Inflammatory macrophage treated with lipopolysaccharide for 1 hour (primary cell): ENCODE measurements at regions not wholly inside any gene's neighbourhood (a gene's known extent, or its start where the extent isn't known, plus 50 kb on each side); places are given as distances from the start of the nearest gene placed in this dataset.

Source experiments
- DNase-seq, 2 donors: peaks; one replicate each; pipeline ENCODE4 v3.0.0-alpha.2; 2020 to 2022

DNA sequence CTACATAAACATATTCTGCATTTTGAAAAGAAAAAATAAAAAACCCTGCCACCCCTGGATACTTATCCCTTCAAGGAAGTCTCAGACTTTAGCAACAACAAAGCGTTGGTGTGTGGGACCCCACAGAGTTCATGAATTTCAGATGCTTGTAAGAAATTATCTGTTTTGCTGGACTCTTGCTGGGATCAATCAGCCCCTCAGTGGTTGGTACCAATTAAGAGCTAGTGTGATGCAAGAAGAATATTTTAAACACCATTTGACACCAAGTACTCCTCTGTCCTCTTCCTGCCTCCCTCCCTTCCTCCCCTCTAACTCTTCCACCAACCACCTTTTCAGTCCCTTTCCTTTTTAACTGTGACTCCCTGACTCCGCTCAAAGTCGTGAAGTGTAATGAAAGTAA lies 51.5 kb downstream of the SST start:
- DNase-seq = no peak

DNA sequence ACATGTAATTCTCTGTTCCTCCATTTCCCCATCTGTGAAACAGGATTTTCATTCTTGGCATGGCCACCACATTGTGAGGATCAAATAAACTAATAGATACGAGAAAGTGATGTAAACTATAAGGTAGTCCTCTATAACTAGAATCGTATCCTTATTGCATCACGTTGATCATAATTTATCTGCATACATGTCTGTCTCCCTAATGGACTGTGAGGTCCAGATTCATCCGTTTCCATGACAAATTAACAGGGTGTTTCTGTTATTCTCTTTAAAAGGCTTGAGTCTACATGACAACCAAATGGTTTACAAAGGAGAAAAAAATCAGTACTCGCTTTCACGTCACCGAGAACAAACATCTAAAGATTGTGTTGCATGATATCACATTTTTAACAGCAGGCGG lies 53.0 kb downstream of the SST start:
- no peak for DNase-seq

DNA sequence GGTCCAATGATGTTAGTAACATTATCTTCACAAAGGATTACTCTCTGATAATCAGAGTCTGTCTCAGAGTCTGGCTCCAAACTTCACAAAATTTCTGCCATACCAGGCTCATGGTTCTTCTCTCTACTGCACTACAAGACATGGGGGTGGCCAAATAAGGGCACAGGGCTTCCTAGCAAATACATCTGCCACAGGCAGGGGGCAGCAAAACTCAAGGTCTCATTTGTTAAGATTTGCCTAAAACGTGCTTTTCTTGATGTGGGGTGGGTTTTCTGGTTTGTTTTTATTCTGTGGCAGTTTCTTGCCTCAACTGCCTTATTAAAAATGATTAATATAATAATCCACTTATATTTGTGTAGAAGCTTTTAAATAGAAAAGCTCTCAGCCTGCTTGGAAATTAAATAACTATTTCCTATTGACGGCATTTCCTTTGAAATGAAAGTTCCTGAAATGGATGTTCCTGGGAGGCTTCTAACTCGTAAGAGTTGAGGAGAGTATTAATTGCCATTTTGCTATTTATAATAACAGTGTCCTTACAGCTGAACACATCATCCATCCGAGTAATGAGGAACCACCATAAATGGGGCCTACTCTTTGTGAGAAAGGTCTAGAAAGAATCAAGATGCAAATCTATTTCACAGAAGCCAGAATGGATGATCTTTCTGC lies 53.8 kb downstream of the SST start:
- DNase-seq = peak; percentile 29 to 72

DNA sequence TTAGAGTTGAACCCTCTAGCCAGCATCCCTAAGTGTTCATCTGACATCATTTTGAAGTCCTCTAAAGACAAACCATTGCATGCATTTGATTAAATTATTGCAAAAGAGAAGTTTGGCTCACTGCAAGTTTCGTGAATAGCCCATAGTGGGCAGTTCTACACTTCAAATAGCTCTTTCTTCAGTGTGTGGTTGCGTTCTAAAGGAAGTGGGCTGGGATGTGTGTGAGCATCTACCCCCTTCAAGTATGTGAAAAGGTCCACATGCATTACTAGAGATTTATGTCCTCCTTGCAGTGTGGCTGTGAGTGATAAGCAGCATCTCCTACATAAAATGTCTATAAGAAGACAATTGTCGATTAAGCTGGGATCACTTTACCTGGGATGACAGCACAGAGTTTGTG lies 54.6 kb downstream of the SST start:
- DNase-seq = no peak

DNA sequence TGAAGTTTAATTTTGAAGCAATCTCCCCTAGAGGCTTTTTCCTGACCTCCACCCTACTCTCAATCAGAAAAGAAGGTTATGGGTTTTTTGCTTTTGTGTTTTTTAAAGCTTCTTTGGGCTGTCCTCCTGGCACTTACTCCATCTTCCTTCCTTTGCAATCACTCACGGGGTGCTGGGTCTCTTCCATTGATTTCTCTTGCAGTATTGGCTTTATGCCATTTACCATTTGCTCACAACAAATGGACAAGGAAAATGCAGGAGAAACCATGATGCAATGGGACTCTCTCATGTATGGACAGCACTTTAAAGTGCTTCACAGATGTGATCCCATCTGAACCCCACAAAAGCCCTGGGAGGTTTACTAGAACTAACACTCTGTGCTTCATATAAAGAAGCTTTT lies 57.5 kb downstream of the SST start:
- DNase-seq = no peak

DNA sequence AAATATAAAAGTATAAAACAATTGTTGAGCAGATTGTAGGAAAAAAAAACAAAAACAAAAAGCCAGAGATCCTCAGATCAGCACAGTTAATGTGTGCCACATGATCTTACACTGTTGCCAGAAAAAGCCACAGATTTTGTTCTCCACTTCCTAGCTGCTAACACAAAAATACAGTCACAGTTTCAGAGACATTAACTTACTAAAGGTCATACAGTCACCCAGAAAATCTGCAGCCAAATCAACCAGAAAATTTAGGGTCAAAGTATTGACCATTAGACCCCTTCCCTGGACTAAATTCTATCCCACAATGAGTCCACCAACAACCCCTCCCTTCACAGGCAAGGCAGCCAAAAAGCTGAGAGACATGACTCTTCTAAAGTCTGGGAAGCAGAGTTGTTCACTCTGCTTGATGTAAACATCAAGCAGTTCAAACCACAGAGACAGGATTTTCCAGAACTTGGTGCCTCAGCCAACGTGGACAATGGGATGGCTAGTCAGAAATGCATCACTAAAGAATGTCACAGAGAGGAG lies 59.1 kb downstream of the SST start:
- no peak for DNase-seq

DNA sequence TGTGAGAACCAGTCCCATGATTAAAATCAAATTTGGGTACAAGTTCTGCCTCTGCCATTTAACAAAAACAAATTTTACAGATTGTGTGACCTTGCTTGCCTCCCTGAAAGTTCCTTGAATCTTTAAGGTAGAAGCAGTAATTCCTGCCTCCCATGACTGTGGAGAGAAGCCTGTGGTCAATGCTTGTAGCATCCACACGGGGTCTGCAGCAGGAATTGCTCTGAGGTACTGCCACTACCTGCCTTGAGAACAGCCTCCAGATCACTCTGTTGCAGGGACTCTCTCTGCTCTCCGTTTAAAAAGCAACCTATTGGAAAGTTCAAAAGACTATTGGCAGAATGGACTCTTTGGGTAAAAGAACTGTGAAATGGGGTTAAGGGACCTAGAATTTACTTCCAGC lies 75.9 kb downstream of the SST start:
- DNase-seq = no peak

DNA sequence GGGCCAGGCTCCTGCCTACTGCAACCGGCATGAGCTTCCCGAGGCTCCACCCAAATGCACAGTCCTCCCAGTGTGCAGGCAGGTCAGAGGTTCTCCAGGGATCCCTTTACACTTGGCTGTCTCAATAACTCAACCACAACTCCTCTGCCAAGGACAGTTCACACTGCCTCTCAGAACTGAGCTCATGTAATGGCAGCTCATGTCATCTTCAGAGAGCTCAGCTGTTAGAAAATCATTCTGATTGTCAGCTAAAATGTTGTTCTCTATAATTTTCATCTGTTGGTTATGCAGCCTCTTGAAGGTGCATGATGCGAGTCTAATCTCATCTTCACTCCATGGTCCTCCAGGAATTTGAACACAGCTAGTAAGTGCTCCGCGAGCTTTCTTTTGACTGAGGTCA lies 76.7 kb downstream of the SST start:
- DNase-seq = no peak

DNA sequence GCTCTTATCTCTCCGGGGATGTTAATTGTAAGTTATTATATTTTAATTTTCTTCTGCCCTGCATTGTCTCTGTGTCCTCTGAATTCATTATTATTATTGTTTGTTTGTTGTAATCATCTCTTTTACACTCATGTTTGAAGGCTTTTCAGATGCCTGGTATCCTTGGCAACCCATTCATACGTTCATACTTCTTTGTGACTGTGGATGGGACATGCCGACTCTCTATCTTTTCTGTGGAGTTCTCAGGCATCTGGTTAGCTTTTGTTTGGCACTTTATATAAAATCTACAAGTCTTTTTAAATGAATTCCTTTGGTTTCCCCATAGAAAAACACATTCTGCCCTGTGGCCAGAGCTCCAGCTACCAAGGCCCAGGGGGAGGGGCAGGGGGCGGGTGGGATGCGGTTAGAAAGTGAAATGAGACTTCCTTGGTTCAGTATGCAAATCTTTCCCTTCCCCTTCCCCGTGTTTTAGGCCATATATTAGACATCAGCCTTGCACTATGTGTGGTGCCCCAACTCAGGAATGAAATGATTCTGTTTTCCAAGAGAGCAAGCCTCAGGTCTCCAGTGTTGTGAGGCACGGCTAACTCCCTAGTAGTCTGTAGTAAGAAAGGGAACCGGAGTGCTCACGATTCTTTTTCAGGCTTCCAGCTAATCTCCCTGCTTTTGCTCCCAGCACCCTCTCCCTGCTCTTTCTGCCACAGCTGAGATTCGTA lies 79.2 kb downstream of the SST start:
- DNase-seq = no peak

DNA sequence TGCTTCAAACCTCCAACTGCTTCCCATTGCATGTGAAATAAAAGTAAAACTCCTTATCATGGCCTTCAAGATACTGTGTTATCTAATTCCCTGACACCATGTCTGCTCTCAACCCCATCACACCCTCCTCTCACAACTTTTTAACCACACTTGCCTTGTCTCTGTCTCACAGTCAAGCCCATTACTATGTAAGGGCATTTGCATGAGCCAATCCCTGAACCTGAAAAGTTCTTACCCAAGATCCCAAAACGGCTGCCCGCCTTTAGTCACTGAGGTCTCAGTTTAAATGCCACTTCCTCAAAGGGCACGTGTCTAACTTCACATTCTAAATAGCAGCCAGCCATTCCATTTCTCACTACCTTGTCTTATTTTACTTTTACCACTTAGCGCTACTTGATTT lies 83.1 kb downstream of the SST start:
- DNase-seq = peak in 1 of 2 donors; percentile 4

DNA sequence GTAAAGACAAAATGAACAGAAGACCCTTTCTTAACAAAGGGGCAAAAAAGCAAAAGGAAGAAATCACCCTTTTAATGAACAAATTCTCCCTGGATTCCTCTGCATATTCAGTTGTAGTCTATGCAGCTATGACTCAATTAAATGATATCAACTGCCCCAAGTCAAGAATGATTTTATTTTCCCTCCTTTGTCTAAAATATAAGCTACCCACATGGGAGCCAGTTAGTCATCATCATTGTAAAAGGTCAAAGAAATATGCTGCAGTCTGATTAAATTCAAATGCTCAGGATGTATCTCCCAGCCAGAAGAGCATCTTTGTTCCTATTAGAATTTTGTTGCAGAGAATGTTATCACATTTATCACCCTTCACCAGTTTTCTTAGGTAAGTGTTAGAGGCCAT lies 84.0 kb downstream of the SST start:
- no peak for DNase-seq

DNA sequence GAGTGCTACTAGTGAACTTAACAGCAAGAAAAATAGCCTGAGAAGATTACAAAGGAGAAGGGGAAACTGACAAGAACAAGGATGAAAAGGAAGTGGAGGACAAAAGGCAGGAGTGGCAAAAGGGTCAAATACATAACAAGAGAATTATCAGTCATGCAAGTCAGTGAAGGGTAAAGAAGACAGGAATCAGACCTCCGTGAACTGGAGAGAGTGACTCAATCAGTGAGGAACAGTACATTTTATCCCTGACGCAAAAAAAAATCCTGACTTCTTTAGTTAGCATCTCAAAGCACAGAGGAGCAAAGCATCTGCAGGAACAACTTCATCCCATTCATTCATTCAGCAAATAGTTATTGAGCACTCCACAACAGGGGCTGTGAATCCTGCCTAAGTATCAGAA lies 97.8 kb downstream of the SST start:
- DNase-seq = no peak

DNA sequence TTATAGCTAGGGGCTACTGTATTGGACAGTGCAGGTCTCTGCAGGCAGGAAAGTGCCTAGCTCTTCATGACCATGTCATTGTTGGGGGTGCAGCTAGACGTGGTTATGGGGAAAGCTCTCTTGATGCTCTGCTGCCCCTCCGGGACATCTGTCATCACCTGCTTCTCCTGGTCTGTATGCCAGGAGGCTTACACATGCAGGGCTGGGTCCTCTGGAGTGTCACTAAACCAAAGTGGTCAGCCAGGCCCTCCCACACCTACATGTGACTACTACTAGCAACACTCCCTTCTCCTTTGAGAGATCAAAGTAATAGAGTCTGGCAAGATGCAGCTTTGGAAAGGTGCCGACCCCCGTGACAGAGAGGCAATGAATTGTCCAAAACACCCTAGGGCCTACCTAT lies 98.5 kb downstream of the SST start:
- no peak for DNase-seq

DNA sequence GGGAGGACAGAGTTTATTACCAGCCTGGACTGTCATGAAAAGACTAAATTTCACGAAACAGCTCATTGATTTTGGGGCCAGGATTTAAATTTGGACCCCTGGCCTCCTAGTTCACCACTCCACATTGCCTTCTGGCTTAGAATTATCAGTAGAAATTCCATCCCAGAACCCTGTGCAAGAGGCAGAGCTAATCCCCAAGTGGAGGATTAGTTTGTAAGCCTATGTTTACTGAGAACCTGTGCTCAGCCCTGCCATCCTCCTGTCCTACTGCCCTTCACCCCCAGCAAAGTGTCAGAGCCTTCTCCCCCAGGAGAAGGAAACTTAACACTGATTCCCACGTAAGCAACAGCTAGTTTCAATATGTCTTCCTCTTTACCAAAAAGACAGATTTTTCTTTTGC lies 99.4 kb downstream of the SST start:
- DNase-seq = no peak

DNA sequence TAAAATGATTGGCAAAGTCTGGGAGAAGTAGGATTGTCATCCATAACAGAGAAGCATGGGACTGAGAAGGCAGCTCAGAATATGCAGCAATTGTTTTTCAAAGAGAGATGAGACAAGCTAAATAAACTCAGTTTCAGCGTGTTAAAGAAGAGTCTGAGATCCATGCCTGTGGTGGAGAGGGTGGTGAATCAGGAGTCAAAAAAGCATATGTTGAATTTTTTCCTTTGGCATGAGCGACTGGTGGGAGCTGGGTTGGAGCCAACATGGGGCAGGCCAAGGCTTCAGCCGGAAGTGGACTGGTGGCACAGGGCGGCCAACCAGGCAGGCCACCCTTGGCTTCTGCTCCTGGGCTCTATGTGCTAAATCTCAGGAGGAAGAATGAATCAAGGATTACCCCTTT lies 102.0 kb downstream of the SST start:
- DNase-seq = no peak

DNA sequence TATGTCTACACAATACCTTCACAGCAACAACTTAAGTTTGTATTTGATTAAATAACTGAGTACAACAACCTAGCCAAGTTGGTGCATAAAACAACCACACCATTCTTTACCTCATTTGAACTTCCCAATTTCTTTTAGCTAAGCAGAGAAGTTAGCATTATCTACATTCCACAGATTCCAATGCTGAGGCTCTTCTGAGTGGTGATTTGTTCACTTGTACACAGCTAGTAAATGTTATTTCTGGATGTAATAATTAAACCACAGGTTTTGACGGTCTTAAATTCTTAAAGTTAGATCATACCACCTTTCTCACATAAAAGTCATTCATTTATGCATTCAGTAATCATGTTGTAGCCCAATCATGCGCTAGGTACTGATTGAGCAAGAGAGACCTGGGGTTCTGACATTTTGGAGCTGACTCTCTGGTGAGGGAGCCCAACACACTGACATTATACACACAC lies 102.5 kb downstream of the SST start:
- DNase-seq = no peak

DNA sequence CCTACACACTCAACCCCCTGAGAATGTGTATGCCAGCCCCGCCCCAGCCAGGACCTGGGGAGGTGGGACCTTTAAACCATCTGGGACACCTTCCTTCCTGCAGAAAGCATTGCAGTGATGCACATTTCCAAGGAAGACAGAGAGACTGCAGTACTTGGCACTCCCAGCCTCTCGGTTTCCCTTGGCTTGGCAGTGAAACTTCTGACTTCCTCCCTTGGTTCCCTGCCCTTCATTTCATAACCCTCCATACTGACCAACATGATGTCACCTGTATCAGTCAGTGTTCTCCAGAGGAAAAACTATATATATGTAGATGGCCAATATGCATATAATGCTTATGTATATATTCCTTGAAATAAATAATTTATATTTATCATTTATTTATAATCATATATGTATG lies 103.2 kb downstream of the SST start:
- peak in 1 of 2 donors; percentile 3 for DNase-seq

DNA sequence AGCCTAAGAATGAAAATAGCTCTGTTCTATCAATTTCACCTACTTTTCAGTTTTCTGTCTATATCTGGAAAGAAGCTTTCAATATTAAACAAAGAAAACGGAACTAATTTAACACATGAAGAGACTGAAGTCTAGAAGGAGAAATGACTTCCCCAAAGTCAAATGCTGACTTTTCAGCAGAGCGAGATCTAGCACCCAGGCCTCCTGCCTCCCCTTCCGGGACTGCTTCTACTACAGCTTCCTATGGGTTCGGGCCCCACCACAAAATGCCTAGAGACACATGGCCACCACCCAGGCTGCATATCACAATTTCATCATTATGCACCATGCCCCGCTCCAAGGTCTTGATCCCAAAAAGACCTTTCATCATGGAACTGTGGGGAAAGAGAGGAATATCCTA lies 104.5 kb downstream of the SST start:
- DNase-seq = no peak

DNA sequence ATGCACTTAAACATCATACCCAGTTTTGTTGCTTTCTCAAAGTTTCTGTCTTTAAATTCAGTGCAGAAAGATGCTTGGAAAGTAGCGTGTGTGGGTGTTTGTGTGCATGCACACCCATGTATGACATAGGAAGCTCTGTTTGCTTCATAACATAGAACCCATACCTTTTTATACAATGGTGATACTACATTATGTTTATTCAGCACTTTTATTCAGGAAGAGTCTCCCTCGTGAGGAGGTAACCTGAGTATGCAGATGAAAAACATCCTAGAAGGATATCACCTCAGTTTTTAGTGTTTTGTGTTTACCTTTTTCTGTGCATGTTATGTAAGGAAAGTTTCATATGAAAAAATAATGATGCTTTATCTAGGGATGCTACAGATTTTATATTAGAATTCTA lies 111.2 kb downstream of the SST start:
- no peak for DNase-seq

DNA sequence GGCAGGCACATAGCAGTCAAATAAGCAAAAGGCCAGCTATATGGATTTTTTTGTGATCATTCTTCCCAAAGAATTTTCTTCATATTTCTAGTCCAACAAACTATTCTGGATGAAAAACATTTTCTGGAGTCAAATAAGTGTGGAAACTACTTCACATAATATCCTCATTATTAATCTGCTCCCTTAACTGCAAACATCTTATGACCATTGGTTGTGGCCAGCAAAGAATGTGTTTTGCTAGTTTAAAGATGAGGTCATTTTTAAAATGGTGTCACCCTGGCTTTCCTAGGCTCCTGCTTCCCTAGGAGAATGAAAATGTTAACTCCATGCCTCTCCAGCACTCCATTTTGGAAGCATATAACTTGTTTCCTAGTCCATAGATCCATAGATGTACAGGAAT lies 118.8 kb downstream of the SST start:
- DNase-seq = no peak

DNA sequence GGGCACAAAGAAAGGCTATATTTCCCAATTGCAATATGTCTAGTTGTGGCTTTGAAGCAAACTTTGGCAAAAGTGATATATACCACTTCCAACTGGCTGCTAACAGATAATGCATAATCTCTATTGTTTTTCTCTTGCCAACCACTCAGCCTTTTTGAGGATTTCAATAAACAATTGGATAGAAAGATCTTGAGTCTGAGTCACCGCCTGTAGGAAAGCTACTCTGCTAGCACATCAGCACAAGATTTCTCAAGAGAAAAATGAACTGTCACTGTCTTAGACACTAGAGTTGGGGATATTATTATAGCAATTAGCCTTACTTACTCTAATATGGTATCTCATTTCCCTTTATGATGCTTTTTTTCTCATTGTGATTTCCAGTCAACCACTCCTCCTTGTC lies 119.7 kb downstream of the SST start:
- no peak for DNase-seq

DNA sequence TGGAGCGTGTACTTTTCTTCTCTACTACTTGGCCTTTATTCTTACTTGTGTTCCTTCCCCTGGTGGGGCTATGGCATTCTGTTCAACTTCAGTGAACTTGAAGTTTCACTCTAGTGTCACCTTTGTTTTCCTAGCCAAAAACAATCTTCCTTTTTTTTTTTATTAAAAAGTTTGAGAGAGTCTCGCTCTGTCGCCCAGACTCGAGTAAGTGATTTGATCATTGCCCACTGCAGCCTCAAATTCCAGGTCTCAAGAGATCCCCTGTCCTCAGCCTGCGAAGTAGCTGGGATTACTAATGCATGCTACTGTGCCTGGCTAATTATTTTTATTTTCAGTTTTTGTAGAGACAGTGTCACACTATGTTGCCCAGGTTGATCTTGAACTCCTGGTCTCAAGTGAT lies 124.8 kb downstream of the SST start:
- DNase-seq = no peak

DNA sequence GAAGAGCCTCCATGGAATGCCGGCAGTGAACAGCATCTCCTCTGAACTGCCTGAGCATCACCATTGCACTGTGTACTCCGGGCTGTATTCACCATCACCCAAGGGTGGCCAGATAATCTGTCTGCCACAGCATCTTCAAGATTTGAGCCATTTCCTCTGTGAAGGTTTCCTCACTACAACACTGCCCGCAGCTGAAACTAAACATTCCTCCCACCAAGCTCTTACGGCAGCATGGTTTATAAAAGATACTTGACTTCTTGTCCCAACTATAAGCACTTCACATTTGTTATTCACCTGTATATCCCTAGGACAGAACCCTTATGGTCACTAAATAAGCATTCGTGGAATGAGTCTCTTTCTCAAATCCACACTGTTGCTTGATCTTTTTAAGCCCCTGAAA lies 125.9 kb downstream of the SST start:
- DNase-seq = no peak

DNA sequence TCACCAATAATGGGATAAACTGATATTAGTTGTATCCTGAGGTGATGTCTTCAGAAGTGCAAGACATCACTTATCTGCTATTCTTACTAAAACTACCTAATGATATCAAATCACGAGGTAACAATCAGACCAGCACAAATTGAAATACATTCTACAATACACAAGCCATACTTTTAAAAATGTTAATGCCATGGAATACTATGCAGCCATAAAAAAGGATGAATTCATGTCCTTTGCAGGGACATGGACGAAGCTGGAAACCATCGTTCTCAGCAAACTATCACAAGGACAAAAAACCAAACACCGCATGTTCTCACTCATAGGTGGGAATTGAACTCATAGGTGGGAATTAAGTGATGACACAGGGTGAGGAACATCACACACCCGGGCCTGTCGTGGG lies 129.3 kb downstream of the SST start:
- DNase-seq = no peak

DNA sequence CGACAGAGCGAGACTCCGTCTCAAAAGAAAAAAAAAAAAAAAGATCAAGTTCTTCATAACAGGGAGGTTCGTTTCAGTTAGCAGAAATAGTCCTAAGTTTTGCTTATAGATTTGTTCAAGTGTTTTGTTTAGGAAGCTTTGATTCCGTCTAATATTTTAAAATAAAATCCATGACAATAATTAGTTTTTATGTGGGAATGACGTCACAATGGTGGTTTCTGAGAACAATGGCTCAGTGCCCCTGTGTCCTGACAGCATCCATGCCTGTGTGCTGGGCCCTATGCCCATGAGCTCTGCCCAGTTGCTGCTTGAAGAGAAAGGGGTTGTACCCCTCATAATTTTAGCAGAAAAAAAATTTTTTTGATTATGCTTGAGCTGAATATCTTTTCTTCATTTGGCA lies 134.0 kb downstream of the SST start:
- DNase-seq = no peak
